H1 (cell line): ENCODE measurements at regions not wholly inside any gene's neighbourhood (a gene's known extent, or its start where the extent isn't known, plus 50 kb on each side); places are given as distances from the start of the nearest gene placed in this dataset.

Source experiments
- EP300 ChIP-seq, 2 experiments: IDR thresholded peaks; 1 replicate in 1 of 2; 2 replicates in 1 of 2; pipeline ENCODE4 v1.6.1; 2011 to 2012; ENCODE audit warnings: low read depth in 2 of 2, low read length in 2 of 2, mild to moderate bottlenecking in 2 of 2, borderline replicate concordance in 1 of 2, inconsistent platforms in 1 of 2, moderate library complexity in 1 of 2
- FOSL1 ChIP-seq: IDR thresholded peaks from 2 replicates; pipeline ENCODE4 v1.6.1; 2011; ENCODE audit warnings: mild to moderate bottlenecking, low read depth, low read length, moderate library complexity; ENCODE audit not compliant: insufficient read depth
- TF ChIP-seq, protein P1 (sequence below): IDR thresholded peaks from 2 replicates; pipeline ENCODE4 v1.6.1; 2012; ENCODE audit warnings: low read length, inconsistent platforms

GRCh38 chr2:217192366-217192765 lies 332.5 kb upstream of the TNP1 start (continued):
- TF ChIP-seq EP300 (IDR thresholded peaks at IDR 0.05; ENCODE audit: borderline replicate concordance in 1 of 2, low read depth in 2 of 2, low read length in 2 of 2) (no peak), FOSL1 (no peak)
- TF ChIP-seq, protein P1, sequence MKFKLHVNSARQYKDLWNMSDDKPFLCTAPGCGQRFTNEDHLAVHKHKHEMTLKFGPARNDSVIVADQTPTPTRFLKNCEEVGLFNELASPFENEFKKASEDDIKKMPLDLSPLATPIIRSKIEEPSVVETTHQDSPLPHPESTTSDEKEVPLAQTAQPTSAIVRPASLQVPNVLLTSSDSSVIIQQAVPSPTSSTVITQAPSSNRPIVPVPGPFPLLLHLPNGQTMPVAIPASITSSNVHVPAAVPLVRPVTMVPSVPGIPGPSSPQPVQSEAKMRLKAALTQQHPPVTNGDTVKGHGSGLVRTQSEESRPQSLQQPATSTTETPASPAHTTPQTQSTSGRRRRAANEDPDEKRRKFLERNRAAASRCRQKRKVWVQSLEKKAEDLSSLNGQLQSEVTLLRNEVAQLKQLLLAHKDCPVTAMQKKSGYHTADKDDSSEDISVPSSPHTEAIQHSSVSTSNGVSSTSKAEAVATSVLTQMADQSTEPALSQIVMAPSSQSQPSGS, result no peak
